ENCODE measurements at regions not wholly inside any gene's neighbourhood (a gene's known extent, or its start where the extent isn't known, plus 50 kb on each side); places are given as distances from the start of the nearest gene placed in this dataset.

DNA sequence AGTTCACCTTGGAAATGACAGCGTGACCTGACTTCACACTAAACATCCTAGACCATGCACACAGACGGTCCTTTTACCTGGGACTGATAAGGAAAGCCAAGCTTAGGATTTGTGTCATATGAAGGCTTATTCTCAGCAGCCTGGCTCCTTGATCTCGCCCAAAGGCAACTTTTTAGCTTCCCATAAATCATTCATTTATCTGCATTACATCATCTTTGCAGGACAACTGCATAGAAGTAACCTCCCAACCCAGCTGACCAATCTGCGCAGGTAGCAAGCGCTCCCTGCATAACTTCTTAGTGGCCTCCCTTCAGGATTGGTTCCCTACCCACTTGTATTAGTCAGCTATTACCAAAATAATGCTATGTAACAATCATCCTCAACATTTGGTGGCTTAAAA, 389.9 kb upstream of the PROK2 start:
- no peak overlapping the region for H3K27ac ChIP-seq (ENCODE audit: low read depth, low read length)
- no peak overlapping the region for H3K4me3 ChIP-seq (ENCODE audit: low read depth, low read length)

DNA sequence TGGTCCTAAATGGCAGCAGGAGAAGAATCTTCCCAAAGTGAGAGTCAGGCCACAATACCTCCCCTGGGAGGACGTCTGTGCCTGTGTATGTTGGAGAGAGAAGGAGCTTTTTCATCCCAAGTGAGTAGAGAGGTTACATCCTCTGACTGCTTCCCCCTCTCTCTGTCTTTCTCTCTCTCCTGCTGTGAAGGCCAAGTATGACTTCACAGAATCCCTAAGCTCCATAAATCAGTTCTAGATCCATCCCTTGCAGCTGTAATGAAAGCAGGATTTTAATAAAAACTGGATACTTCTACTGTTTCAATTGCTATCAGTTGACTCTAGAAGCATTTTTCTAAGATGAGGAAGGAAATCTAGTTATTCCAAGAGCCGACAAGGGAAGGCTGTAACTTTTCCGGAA, 389.1 kb upstream of the PROK2 start:
- Histone ChIP-seq H3K9ac (ENCODE audit: low read depth, low read length) (no peak overlapping the region), H3K4me1 (ENCODE audit: control insufficient read depth, insufficient read depth, low read length) (0 out of 2 replicates have a peak, but pooled peaks cover 7% of the 10 kb centered on the region), H3K27me3 (ENCODE audit: control insufficient read depth, insufficient read depth, low read length) (no peaks in the 10 kb centered on the region; the same call in 1 of the 2 replicates), H3K9me3 (ENCODE audit: control insufficient read depth, insufficient read depth, low read length) (no peaks in the 10 kb centered on the region), H3K36me3 (ENCODE audit: control insufficient read depth, insufficient read depth, low read length) (no peaks in the 10 kb centered on the region), H3K27ac (ENCODE audit: low read depth, low read length) (no peak overlapping the region), H3K4me3 (ENCODE audit: low read depth, low read length) (no peak overlapping the region)

More for the DNA sequence above, 389.9 kb upstream of the PROK2 start:
- Histone ChIP-seq H3K9ac (ENCODE audit: low read depth, low read length) (no peak overlapping the region), H3K36me3 (ENCODE audit: control insufficient read depth, insufficient read depth, low read length) (no peaks in the 10 kb centered on the region), H3K9me3 (ENCODE audit: control insufficient read depth, insufficient read depth, low read length) (no peaks in the 10 kb centered on the region), H3K27me3 (ENCODE audit: control insufficient read depth, insufficient read depth, low read length) (no peaks in the 10 kb centered on the region; the same call in 1 of the 2 replicates), H3K4me1 (ENCODE audit: control insufficient read depth, insufficient read depth, low read length) (0 out of 2 replicates have a peak, but pooled peaks cover 7% of the 10 kb centered on the region)

DNA sequence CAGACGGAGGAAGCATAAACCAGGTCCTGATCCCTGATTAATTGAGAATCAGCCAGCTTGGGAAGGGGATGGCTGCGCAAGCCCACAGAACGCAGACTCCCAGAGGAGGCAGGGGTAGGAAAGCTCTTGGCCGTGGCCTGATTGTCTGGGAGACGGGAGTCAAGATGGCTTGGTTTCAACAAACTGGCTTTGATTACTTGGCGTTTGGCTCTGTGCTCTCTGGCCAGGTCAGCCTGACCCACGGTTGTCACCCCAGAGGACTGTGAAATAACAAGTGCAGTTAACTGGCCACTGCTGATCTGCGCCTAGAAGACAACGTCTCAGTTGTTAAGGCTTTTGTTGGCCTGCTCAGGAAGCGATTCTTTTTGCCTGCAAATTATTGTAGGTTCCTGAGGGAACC, 387.0 kb upstream of the PROK2 start:
- no peak overlapping the region for H3K27ac ChIP-seq (ENCODE audit: low read depth, low read length)

DNA sequence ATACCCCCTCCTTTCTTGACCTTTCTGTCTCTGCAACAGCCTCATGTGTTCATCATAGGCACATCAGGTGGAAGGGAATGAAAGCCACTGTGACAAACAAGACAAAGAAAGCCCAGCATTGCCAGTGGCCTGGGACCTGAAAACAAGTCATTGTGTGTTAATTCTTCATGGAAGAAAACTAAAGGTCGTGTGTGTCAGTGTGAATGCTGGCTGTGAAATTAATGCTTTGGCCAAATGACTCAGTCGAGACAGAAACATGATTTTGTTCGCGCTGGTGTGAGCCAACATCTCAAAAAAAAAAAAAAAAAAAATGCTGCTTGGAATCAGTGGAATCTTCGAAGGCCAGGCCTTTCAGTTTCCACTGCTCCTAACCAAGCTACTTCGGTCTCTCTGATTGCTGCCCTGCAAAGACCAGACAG, 386.5 kb upstream of the PROK2 start:
- Histone ChIP-seq H3K36me3 (ENCODE audit: control insufficient read depth, insufficient read depth, low read length) (no peaks in the 10 kb centered on the region), H3K27me3 (ENCODE audit: control insufficient read depth, insufficient read depth, low read length) (no peaks in the 10 kb centered on the region; the same call in 1 of the 2 replicates), H3K9me3 (ENCODE audit: control insufficient read depth, insufficient read depth, low read length) (no peaks in the 10 kb centered on the region), H3K27ac (ENCODE audit: low read depth, low read length) (no peak overlapping the region), H3K4me3 (ENCODE audit: low read depth, low read length) (no peak overlapping the region), H3K4me1 (ENCODE audit: control insufficient read depth, insufficient read depth, low read length) (no peaks in the 10 kb centered on the region), H3K9ac (ENCODE audit: low read depth, low read length) (no peak overlapping the region)

More for the DNA sequence above, 387.0 kb upstream of the PROK2 start:
- Histone ChIP-seq H3K9ac (ENCODE audit: low read depth, low read length) (no peak overlapping the region), H3K36me3 (ENCODE audit: control insufficient read depth, insufficient read depth, low read length) (no peaks in the 10 kb centered on the region), H3K4me3 (ENCODE audit: low read depth, low read length) (no peak overlapping the region), H3K9me3 (ENCODE audit: control insufficient read depth, insufficient read depth, low read length) (no peaks in the 10 kb centered on the region), H3K4me1 (ENCODE audit: control insufficient read depth, insufficient read depth, low read length) (no peaks in the 10 kb centered on the region), H3K27me3 (ENCODE audit: control insufficient read depth, insufficient read depth, low read length) (no peaks in the 10 kb centered on the region; the same call in 1 of the 2 replicates)

DNA sequence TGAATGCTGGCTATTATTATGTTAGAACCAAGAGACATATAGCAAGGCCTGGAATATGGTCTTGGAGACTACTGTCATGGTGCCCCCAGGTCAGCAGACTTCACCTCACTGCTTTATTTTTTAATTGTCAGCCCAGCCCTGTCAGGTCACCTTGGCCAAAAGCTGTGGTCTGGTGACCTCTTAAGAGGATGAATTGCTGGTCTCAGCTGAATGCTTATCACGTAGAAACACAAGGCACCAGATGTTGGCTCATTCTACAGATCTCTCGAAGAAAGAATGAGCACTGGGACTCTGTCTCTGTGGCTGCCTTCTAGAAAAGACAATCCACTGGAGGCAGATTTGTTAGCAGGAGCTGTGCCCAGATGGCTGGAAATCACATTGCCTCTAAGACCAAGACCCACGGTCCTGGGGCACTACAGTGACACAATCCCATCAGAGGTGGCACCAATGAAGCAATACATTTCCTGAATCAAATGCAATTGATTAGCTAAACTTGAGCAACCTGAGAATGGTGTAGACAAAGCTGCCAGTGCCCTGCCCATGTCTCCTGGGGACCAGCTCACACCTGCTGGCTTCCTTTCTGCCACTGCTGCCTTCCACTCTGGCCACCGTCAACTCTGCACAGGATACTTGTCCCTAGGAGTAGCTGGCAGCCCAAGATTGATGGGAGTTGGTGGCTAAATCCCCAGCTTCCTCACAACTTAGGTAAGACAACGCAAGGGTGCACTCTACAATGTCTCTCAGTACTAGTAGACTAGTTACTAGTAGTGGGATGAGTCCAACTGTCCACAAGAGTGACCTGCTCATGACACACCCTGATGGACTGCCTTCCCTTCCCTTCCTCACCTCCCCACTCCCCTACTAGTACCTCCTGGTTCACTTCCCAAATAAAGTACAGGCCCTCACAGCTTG, 384.9 kb upstream of the PROK2 start:
- Histone ChIP-seq H3K27ac (ENCODE audit: low read depth, low read length) (no peak overlapping the region), H3K9me3 (ENCODE audit: control insufficient read depth, insufficient read depth, low read length) (no peaks in the 10 kb centered on the region), H3K27me3 (ENCODE audit: control insufficient read depth, insufficient read depth, low read length) (no peaks in the 10 kb centered on the region; the same call in 1 of the 2 replicates), H3K9ac (ENCODE audit: low read depth, low read length) (no peak overlapping the region), H3K4me3 (ENCODE audit: low read depth, low read length) (no peak overlapping the region), H3K36me3 (ENCODE audit: control insufficient read depth, insufficient read depth, low read length) (no peaks in the 10 kb centered on the region), H3K4me1 (ENCODE audit: control insufficient read depth, insufficient read depth, low read length) (no peaks in the 10 kb centered on the region)

DNA sequence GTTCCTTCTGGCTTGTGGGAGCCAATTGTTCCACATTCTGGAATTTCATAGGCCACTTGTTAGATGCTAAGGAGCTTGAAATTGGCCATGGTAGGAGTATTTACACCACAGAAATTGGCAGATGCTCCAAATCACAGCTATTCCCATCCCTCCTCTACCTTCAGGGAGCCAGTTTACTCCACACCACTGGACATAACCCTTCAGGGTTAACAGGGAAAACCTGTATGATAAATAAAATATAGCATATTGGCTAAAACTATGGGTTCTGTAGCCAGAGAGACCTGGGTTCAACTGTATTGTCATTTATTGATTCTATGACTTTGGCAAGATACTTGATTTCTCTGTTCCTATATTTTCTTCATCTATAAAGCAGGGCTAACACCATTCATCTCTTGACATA, 384.2 kb upstream of the PROK2 start:
- Histone ChIP-seq H3K9ac (ENCODE audit: low read depth, low read length) (no peak overlapping the region), H3K27ac (ENCODE audit: low read depth, low read length) (no peak overlapping the region), H3K4me1 (ENCODE audit: control insufficient read depth, insufficient read depth, low read length) (no peaks in the 10 kb centered on the region), H3K36me3 (ENCODE audit: control insufficient read depth, insufficient read depth, low read length) (no peaks in the 10 kb centered on the region), H3K9me3 (ENCODE audit: control insufficient read depth, insufficient read depth, low read length) (no peaks in the 10 kb centered on the region), H3K27me3 (ENCODE audit: control insufficient read depth, insufficient read depth, low read length) (no peaks in the 10 kb centered on the region; the same call in 1 of the 2 replicates), H3K4me3 (ENCODE audit: low read depth, low read length) (no peak overlapping the region)

DNA sequence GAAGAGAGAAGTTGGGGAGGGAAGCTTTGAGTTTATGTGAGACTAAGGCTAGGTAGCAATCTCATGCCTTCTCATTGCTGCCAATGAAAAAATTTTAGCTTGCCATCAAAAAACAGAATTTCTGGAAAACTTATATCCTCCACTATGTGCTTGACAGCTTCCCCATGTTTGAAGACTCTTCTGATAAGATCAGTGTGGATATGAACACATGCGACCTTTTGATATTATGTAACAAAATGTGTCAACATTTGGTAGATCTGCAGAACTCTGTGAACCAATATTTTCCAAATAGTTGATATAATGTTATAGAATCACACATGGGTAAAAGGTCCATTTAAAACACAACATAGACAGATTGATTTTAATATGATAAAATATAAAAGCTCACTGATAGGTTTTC, 380.9 kb upstream of the PROK2 start:
- Histone ChIP-seq H3K36me3 (ENCODE audit: control insufficient read depth, insufficient read depth, low read length) (no peaks in the 10 kb centered on the region), H3K4me3 (ENCODE audit: low read depth, low read length) (no peak overlapping the region), H3K9me3 (ENCODE audit: control insufficient read depth, insufficient read depth, low read length) (no peaks in the 10 kb centered on the region), H3K27me3 (ENCODE audit: control insufficient read depth, insufficient read depth, low read length) (no peaks in the 10 kb centered on the region), H3K9ac (ENCODE audit: low read depth, low read length) (no peak overlapping the region), H3K27ac (ENCODE audit: low read depth, low read length) (no peak overlapping the region), H3K4me1 (ENCODE audit: control insufficient read depth, insufficient read depth, low read length) (no peaks in the 10 kb centered on the region)

DNA sequence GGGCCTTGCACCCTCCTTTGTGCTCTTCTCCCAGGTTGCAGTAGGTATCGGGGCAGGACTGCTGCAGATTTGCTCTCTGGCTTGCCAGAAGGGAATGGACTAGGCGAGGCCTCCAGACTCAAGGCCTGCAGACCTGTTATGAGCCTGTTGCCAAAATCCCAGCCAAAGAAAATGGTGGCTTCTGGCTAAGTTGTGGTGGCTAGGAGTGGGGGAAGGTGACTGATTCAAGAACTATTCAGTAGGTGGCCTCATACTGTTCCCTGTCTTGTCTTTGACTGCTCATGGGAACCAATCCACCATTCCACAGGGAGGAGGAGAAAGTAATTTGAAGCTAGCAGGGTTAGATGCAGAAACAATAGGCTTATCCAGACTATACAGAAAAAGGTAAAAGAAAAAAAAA, 380.4 kb upstream of the PROK2 start:
- Histone ChIP-seq H3K27me3 (ENCODE audit: control insufficient read depth, insufficient read depth, low read length) (no peaks in the 10 kb centered on the region), H3K4me1 (ENCODE audit: control insufficient read depth, insufficient read depth, low read length) (no peaks in the 10 kb centered on the region), H3K4me3 (ENCODE audit: low read depth, low read length) (no peak overlapping the region), H3K36me3 (ENCODE audit: control insufficient read depth, insufficient read depth, low read length) (no peaks in the 10 kb centered on the region), H3K9ac (ENCODE audit: low read depth, low read length) (no peak overlapping the region), H3K9me3 (ENCODE audit: control insufficient read depth, insufficient read depth, low read length) (no peaks in the 10 kb centered on the region), H3K27ac (ENCODE audit: low read depth, low read length) (no peak overlapping the region)

DNA sequence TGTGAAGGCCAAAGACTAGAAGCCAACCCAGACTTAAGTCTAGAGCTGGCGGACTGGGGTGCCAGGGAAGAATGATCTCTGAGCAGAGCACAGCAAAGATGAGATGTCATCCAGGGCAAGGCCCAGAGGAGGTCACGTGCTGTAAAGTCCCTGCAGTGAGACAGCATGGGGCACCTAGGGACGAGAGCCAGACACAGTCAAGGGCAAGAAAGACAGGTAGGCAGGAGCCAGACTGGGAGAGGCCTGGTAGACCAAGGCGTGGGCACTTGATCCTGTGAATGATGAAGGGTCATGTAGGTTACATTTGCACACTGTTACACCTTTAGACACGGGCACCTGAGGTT, 379.7 kb upstream of the PROK2 start:
- no peak overlapping the region for H3K27ac ChIP-seq (ENCODE audit: low read depth, low read length)
- H3K4me1 ChIP-seq (ENCODE audit: control insufficient read depth, insufficient read depth, low read length): no peaks in the 10 kb centered on the region
- H3K36me3 ChIP-seq (ENCODE audit: control insufficient read depth, insufficient read depth, low read length): no peaks in the 10 kb centered on the region
- H3K9ac ChIP-seq (ENCODE audit: low read depth, low read length): no peak overlapping the region
- no peaks in the 10 kb centered on the region for H3K9me3 ChIP-seq (ENCODE audit: control insufficient read depth, insufficient read depth, low read length)
- H3K27me3 ChIP-seq (ENCODE audit: control insufficient read depth, insufficient read depth, low read length): no peaks in the 10 kb centered on the region
- no peak overlapping the region for H3K4me3 ChIP-seq (ENCODE audit: low read depth, low read length)

DNA sequence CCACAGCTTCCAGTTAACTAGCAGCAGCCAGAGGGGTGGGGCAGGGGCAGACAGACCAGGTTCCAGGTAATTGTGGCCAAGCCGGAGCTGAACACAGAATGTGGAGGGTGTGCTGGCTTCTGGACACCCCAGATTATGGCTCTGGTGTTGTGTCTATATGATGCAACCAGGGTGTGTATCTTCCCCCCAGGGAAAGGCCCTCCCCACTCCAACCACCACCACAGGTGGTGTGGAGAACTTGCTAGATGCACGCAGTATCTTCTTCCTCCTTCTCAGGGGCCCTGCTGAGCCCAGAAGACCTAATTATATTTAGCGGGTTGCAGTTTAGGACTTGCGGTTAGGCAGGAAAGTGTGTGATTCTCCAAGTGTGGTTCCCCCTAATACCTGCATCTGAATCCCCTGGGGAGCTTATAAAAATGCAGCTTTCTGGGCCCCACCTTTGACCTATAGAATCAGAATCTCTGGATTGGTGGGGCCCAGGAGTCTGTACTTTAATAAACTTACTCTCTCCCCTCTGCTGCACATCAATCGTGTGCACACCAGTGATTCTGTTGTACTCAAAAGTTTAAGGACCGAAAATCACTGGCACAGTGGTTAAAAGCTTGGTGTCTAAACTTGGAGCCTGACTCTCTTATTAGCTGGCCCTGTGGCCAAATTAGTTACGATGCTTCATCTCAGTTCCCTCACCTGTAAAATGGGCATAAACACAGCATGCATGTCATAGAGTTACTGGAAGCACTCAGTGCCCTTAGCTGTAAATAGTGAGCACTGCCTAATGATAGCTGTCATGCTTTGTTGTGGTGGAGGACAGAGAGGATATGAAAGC, 379.1 kb upstream of the PROK2 start:
- no peaks in the 10 kb centered on the region for H3K27me3 ChIP-seq (ENCODE audit: control insufficient read depth, insufficient read depth, low read length)
- no peak overlapping the region for H3K27ac ChIP-seq (ENCODE audit: low read depth, low read length)
- no peaks in the 10 kb centered on the region for H3K4me1 ChIP-seq (ENCODE audit: control insufficient read depth, insufficient read depth, low read length)
- no peaks in the 10 kb centered on the region for H3K36me3 ChIP-seq (ENCODE audit: control insufficient read depth, insufficient read depth, low read length)
- H3K9me3 ChIP-seq (ENCODE audit: control insufficient read depth, insufficient read depth, low read length): no peaks in the 10 kb centered on the region
- no peak overlapping the region for H3K4me3 ChIP-seq (ENCODE audit: low read depth, low read length)
- no peak overlapping the region for H3K9ac ChIP-seq (ENCODE audit: low read depth, low read length)

DNA sequence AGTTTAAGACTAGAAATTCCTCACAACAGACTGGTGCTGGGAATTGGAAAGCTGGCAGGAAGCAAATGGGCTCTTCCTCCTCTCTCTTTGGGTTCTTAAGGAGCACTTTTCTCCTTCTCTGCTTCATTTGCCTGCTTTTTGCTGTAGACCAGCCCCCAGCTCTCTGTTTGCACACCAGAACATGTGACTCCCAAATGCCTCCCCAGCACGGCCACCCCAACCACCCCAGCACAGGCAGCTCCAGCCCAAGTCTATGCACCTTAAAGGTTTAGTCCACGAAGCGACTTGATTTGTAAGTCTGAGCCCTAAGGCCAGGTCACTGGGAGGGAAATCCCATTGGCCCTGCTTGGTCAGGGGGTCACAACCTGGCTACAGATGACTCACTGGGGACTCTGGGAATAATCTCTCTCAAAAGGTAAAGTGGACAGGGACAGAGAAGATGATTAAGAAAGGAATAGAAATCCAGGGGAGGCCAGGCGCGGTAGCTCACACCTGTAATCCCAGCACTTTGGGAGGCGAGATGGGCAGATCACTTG, 377.8 kb upstream of the PROK2 start:
- Histone ChIP-seq H3K9ac (ENCODE audit: low read depth, low read length) (no peak overlapping the region), H3K36me3 (ENCODE audit: control insufficient read depth, insufficient read depth, low read length) (no peaks in the 10 kb centered on the region), H3K27ac (ENCODE audit: low read depth, low read length) (no peak overlapping the region), H3K4me3 (ENCODE audit: low read depth, low read length) (no peak overlapping the region), H3K9me3 (ENCODE audit: control insufficient read depth, insufficient read depth, low read length) (no peaks in the 10 kb centered on the region), H3K4me1 (ENCODE audit: control insufficient read depth, insufficient read depth, low read length) (no peaks in the 10 kb centered on the region), H3K27me3 (ENCODE audit: control insufficient read depth, insufficient read depth, low read length) (no peaks in the 10 kb centered on the region)

Data from HUES48 (cell line).